HAP-1 (cell line): ENCODE measurements at regions not wholly inside any gene's neighbourhood (a gene's known extent, or its start where the extent isn't known, plus 50 kb on each side); places are given as distances from the start of the nearest gene placed in this dataset.

Experiments used
- DNase-seq, 2 experiments: peaks; one replicate each; pipeline ENCODE4 v3.0.0-alpha.2; 2016 to 2020; ENCODE audit warnings: low spot score in 2 of 2
- H3K27me3 ChIP-seq: fragments of 250-450 bp; sonication (Bioruptor Pico); 2 replicates; pipeline ENCODE4 v1.5.1; 2020; ENCODE audit warnings: low read depth, mild to moderate bottlenecking, moderate library complexity
- H3K36me3 ChIP-seq: fragments of 250-450 bp; sonication (Bioruptor Pico); replicated peaks from 2 replicates; pipeline ENCODE4 v1.5.1; 2020; ENCODE audit warnings: mild to moderate bottlenecking
- H3K4me1 ChIP-seq: fragments of 250-450 bp; sonication (Bioruptor Pico); 2 replicates; pipeline ENCODE4 v1.5.1; 2020; ENCODE audit warnings: mild to moderate bottlenecking
- H3K4me3 ChIP-seq: fragments of 250-450 bp; sonication (Bioruptor Pico); 2 replicates; pipeline ENCODE4 v1.5.1; 2020; ENCODE audit warnings: mild to moderate bottlenecking, moderate library complexity
- H3K9me3 ChIP-seq: fragments of 250-450 bp; sonication (Bioruptor Pico); 2 replicates; pipeline ENCODE4 v1.5.1; 2020; ENCODE audit warnings: mild to moderate bottlenecking, moderate library complexity
- in situ Hi-C: fragments of 300-500 bp; cut with MboI; formaldehyde crosslinking; loops from 3 replicates; pipeline ENCODE4 v1.14.3; 2020; ENCODE audit warnings: low sequenced_read_pairs, inconsistent platforms, mixed read lengths

GRCh38 chr10:111767661-111768060 is 415.9 kb downstream of the GPAM start:
- Histone ChIP-seq H3K27me3 (no peaks in the 10 kb centered on the region), H3K4me1 (no peaks in the 10 kb centered on the region), H3K9me3 (no peaks in the 10 kb centered on the region), H3K4me3 (no peak overlapping the region), H3K36me3 (no peaks in the 10 kb centered on the region)
- in situ Hi-C loops: no loop called here
- no peak for DNase-seq

- Histone ChIP-seq H3K27me3 (no peaks in the 10 kb centered on the region), H3K36me3 (no peaks in the 10 kb centered on the region), H3K9me3 (no peaks in the 10 kb centered on the region), H3K4me3 (no peak overlapping the region), H3K4me1 (no peaks in the 10 kb centered on the region)
- DNase-seq: no peak
- in situ Hi-C loops: no loop called here
Observed at GRCh38 chr10:111773950-111774349, 409.6 kb downstream of the GPAM start.

- H3K4me3 ChIP-seq: no peak overlapping the region
- in situ Hi-C loops: no loop called here
- H3K4me1 ChIP-seq: no peaks in the 10 kb centered on the region
- H3K36me3 ChIP-seq: no peaks in the 10 kb centered on the region
- H3K27me3 ChIP-seq: no peaks in the 10 kb centered on the region
- DNase-seq: no peak
- H3K9me3 ChIP-seq: no peaks in the 10 kb centered on the region
Observed at GRCh38 chr10:111774486-111774885, 409.1 kb downstream of the GPAM start.

GRCh38 chr10:111784436-111784835 is 399.1 kb downstream of the GPAM start:
- DNase-seq: no peak
- no peaks in the 10 kb centered on the region for H3K27me3 ChIP-seq
- no peaks in the 10 kb centered on the region for H3K9me3 ChIP-seq
- H3K4me3 ChIP-seq: no peak overlapping the region
- in situ Hi-C loops: no loop called here
- no peaks in the 10 kb centered on the region for H3K4me1 ChIP-seq
- no peaks in the 10 kb centered on the region for H3K36me3 ChIP-seq

GRCh38 chr10:111784946-111785465 is 398.6 kb downstream of the GPAM start:
- Histone ChIP-seq H3K36me3 (no peaks in the 10 kb centered on the region), H3K4me3 (no peak overlapping the region), H3K9me3 (no peaks in the 10 kb centered on the region), H3K27me3 (no peaks in the 10 kb centered on the region), H3K4me1 (no peaks in the 10 kb centered on the region)
- DNase-seq: no peak
- in situ Hi-C loops: no loop called here

GRCh38 chr10:111785921-111786320 is 397.6 kb downstream of the GPAM start:
- in situ Hi-C loops: no loop called here
- DNase-seq: peak; percentile 6 to 9
- no peaks in the 10 kb centered on the region for H3K36me3 ChIP-seq
- H3K27me3 ChIP-seq: no peaks in the 10 kb centered on the region
- H3K4me3 ChIP-seq: no peak overlapping the region
- no peaks in the 10 kb centered on the region for H3K4me1 ChIP-seq
- no peaks in the 10 kb centered on the region for H3K9me3 ChIP-seq

GRCh38 chr10:111789821-111790220 is 393.7 kb downstream of the GPAM start:
- no peaks in the 10 kb centered on the region for H3K9me3 ChIP-seq
- H3K27me3 ChIP-seq: no peaks in the 10 kb centered on the region
- H3K4me3 ChIP-seq: no peak overlapping the region
- no peak for DNase-seq
- in situ Hi-C loops: no loop called here
- no peaks in the 10 kb centered on the region for H3K4me1 ChIP-seq
- no peaks in the 10 kb centered on the region for H3K36me3 ChIP-seq

GRCh38 chr10:111801841-111802240 is 381.7 kb downstream of the GPAM start:
- no peaks in the 10 kb centered on the region for H3K36me3 ChIP-seq
- H3K9me3 ChIP-seq: no peaks in the 10 kb centered on the region
- in situ Hi-C loops: no loop called here
- DNase-seq: no peak
- H3K4me1 ChIP-seq: no peaks in the 10 kb centered on the region
- no peak overlapping the region for H3K4me3 ChIP-seq
- H3K27me3 ChIP-seq: no peaks in the 10 kb centered on the region

GRCh38 chr10:111804781-111805180 is 378.8 kb downstream of the GPAM start:
- in situ Hi-C loops: no loop called here
- Histone ChIP-seq H3K4me1 (no peaks in the 10 kb centered on the region), H3K4me3 (no peak overlapping the region), H3K27me3 (no peaks in the 10 kb centered on the region), H3K9me3 (no peaks in the 10 kb centered on the region), H3K36me3 (no peaks in the 10 kb centered on the region)
- DNase-seq: no peak

- H3K4me1 ChIP-seq: no peaks in the 10 kb centered on the region
- in situ Hi-C loops: no loop called here
- H3K4me3 ChIP-seq: no peak overlapping the region
- no peaks in the 10 kb centered on the region for H3K36me3 ChIP-seq
- DNase-seq: no peak
- no peaks in the 10 kb centered on the region for H3K9me3 ChIP-seq
- H3K27me3 ChIP-seq: no peaks in the 10 kb centered on the region
Observed at GRCh38 chr10:111811517-111811916, 372.0 kb downstream of the GPAM start.

GRCh38 chr10:111820471-111820870 is 363.1 kb downstream of the GPAM start:
- in situ Hi-C loops: no loop called here
- H3K9me3 ChIP-seq: no peaks in the 10 kb centered on the region
- H3K4me1 ChIP-seq: no peaks in the 10 kb centered on the region
- H3K27me3 ChIP-seq: no peaks in the 10 kb centered on the region
- DNase-seq: no peak
- no peaks in the 10 kb centered on the region for H3K36me3 ChIP-seq
- H3K4me3 ChIP-seq: no peak overlapping the region

GRCh38 chr10:111821871-111822270 is 361.7 kb downstream of the GPAM start:
- in situ Hi-C loops: no loop called here

GRCh38 chr10:111822661-111823060 is 360.9 kb downstream of the GPAM start:
- H3K4me3 ChIP-seq: no peak overlapping the region
- DNase-seq: no peak
- in situ Hi-C loops: no loop called here
- H3K36me3 ChIP-seq: no peaks in the 10 kb centered on the region
- H3K27me3 ChIP-seq: no peaks in the 10 kb centered on the region
- H3K4me1 ChIP-seq: no peaks in the 10 kb centered on the region
- H3K9me3 ChIP-seq: no peaks in the 10 kb centered on the region

More at GRCh38 chr10:111821871-111822270, 361.7 kb downstream of the GPAM start:
- H3K4me3 ChIP-seq: no peak overlapping the region
- no peaks in the 10 kb centered on the region for H3K4me1 ChIP-seq
- H3K9me3 ChIP-seq: no peaks in the 10 kb centered on the region
- H3K27me3 ChIP-seq: no peaks in the 10 kb centered on the region
- DNase-seq: no peak
- no peaks in the 10 kb centered on the region for H3K36me3 ChIP-seq

- DNase-seq: no peak
- Histone ChIP-seq H3K36me3 (no peaks in the 10 kb centered on the region), H3K27me3 (no peaks in the 10 kb centered on the region), H3K9me3 (no peaks in the 10 kb centered on the region), H3K4me3 (no peak overlapping the region), H3K4me1 (no peaks in the 10 kb centered on the region)
- in situ Hi-C loops: no loop called here
Observed at GRCh38 chr10:111824128-111824527, 359.4 kb downstream of the GPAM start.

GRCh38 chr10:111830359-111830758 is 353.2 kb downstream of the GPAM start:
- Histone ChIP-seq H3K9me3 (no peaks in the 10 kb centered on the region), H3K4me1 (no peaks in the 10 kb centered on the region), H3K27me3 (no peaks in the 10 kb centered on the region), H3K36me3 (no peaks in the 10 kb centered on the region), H3K4me3 (no peak overlapping the region)
- in situ Hi-C loops: no loop called here
- no peak for DNase-seq
